Panc1 (cell line): ENCODE measurements at regions not wholly inside any gene's neighbourhood (a gene's known extent, or its start where the extent isn't known, plus 50 kb on each side); places are given as distances from the start of the nearest gene placed in this dataset.

Source experiments
- POLR2AphosphoS5 ChIP-seq: IDR thresholded peaks from 2 replicates; pipeline ENCODE4 v1.6.1; 2012; ENCODE audit warnings: mild to moderate bottlenecking, low read depth, low read length, moderate library complexity
- REST ChIP-seq, 2 experiments: IDR thresholded peaks; 2 replicates each; pipeline ENCODE4 v1.6.1; 2011 to 2012; ENCODE audit warnings: low read depth in 2 of 2, control low read depth in 1 of 2, low read length in 1 of 2, mild to moderate bottlenecking in 1 of 2, moderate library complexity in 1 of 2; ENCODE audit not compliant: insufficient read depth in 1 of 2
- SIN3A ChIP-seq: IDR thresholded peaks from 2 replicates; pipeline ENCODE4 v1.6.1; 2012; ENCODE audit warnings: low read depth, mild to moderate bottlenecking, low read length, moderate library complexity, borderline replicate concordance; ENCODE audit not compliant: insufficient read depth
- TCF7L2 ChIP-seq: IDR thresholded peaks from 2 replicates; pipeline ENCODE4 v1.6.1; 2011; ENCODE audit warnings: mild to moderate bottlenecking, low read depth, low read length, inconsistent platforms
- TF ChIP-seq, protein P1 (sequence below): fragments of 450-650 bp; IDR thresholded peaks from 2 replicates; pipeline ENCODE4 v1.5.1; 2017; ENCODE audit warnings: mild to moderate bottlenecking

- TF ChIP-seq, protein P1, sequence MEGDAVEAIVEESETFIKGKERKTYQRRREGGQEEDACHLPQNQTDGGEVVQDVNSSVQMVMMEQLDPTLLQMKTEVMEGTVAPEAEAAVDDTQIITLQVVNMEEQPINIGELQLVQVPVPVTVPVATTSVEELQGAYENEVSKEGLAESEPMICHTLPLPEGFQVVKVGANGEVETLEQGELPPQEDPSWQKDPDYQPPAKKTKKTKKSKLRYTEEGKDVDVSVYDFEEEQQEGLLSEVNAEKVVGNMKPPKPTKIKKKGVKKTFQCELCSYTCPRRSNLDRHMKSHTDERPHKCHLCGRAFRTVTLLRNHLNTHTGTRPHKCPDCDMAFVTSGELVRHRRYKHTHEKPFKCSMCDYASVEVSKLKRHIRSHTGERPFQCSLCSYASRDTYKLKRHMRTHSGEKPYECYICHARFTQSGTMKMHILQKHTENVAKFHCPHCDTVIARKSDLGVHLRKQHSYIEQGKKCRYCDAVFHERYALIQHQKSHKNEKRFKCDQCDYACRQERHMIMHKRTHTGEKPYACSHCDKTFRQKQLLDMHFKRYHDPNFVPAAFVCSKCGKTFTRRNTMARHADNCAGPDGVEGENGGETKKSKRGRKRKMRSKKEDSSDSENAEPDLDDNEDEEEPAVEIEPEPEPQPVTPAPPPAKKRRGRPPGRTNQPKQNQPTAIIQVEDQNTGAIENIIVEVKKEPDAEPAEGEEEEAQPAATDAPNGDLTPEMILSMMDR: no peak
- TF ChIP-seq POLR2AphosphoS5 (no peak), SIN3A (no peak), TCF7L2 (no peak), REST (IDR thresholded peaks at IDR 0.05; ENCODE audit: insufficient read depth in 1 of 2, low read depth in 2 of 2, low read length in 1 of 2) (no peak)
These were observed 237.9 kb downstream of the EMX2 start for GRCh38 chr10:117780411-117780810.
